IPS DF 4.7 (cell line): ENCODE measurements at regions not wholly inside any gene's neighbourhood (a gene's known extent, or its start where the extent isn't known, plus 50 kb on each side); places are given as distances from the start of the nearest gene placed in this dataset.
"Not testable (repeated sequence)": the region's sequence is repeated elsewhere in the genome, so short reads cannot be mapped to it uniquely, and the experiment has no call there.

Experiments
- DNase-seq: peaks from one replicate; pipeline ENCODE4 v3.0.0-alpha.2; 2013; ENCODE audit warnings: low spot score; ENCODE audit errors: extremely low read depth

- no peak for DNase-seq
Observed at GRCh38 chr6:135605278-135605790, 107.8 kb upstream of the AHI1 start.

DNA sequence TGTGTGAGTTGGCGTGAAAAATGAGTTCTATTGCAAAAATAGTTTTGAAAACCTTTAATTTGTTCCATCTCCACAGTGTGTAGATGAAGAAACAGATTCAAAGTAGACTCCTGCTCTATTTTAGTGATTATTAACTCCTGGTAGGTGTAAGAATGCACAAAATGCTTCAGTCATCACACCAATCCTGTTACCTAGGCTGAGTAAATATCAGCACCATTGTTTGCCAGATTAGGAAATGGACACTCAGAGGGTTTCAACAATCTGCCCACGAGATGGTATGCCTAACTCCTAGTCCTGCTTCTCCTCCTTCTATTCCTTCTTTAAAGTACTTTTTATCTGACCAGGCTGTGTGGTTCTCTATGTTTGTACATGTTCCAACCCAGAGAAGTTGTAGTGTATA lies 108.9 kb upstream of the AHI1 start:
- DNase-seq = no peak

- no peak for DNase-seq
Observed at GRCh38 chr6:135608031-135608430, 110.5 kb upstream of the AHI1 start.

DNA sequence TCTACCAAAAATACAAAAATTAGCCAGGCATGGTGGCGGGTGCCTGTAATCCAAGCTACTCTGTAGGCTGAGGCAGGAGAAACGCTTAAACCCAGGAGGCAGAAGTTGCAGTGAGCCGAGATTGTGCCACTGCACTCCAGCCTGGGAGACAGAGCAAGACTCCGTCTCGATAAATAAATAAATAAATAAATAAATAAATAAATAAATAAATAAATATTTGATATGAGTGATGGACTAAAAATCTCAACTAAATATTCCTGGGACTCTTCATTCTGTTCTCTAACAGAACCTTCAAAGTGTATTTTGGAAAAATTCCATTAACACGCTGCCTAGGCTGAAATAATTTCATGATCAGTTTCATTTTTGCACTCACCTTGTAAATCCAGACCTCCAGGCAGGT lies 112.7 kb upstream of the AHI1 start:
- DNase-seq = not testable (repeated sequence)

DNA sequence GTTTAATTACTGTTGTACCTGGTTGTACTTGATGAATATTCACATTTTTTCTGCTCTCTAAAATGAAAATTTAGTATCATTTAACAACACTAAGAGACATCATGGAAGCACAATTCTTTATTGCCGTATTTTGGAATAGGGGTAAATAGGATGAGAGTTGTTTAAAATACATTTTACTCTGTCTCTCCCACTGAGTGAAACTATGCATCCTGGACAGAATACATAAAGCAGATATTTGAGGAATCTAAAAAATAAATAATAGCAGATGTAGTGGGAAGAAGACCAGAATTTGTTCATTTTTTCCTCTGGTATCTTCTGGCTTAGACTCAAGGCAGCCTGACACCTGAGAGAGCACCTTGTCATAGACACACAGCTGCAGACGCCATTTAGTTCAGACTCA lies 119.1 kb upstream of the AHI1 start:
- no peak for DNase-seq

- DNase-seq = no peak
Observed at GRCh38 chr6:135617222-135617621, 119.7 kb upstream of the AHI1 start.

DNA sequence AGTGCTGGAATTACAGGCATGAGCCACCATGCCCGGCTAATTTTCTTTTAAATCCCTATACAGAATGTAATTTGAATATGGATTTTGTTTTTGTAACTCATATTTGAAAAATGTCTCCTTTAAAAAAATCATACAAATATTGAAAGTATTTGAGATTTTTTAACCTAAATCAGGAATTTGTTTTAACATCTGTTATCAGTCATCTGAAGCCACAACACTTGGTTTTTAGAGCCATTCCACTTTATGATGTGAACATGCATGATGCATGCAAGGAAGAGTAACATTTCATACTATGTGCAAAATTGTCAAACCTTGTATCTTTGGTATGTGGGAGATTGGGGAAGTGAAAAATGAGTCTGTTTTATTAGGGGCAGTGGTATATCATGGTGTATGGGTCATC lies 124.5 kb upstream of the AHI1 start:
- no peak for DNase-seq

- no peak for DNase-seq
Observed at GRCh38 chr6:135623979-135624378, 126.4 kb upstream of the AHI1 start.

DNA sequence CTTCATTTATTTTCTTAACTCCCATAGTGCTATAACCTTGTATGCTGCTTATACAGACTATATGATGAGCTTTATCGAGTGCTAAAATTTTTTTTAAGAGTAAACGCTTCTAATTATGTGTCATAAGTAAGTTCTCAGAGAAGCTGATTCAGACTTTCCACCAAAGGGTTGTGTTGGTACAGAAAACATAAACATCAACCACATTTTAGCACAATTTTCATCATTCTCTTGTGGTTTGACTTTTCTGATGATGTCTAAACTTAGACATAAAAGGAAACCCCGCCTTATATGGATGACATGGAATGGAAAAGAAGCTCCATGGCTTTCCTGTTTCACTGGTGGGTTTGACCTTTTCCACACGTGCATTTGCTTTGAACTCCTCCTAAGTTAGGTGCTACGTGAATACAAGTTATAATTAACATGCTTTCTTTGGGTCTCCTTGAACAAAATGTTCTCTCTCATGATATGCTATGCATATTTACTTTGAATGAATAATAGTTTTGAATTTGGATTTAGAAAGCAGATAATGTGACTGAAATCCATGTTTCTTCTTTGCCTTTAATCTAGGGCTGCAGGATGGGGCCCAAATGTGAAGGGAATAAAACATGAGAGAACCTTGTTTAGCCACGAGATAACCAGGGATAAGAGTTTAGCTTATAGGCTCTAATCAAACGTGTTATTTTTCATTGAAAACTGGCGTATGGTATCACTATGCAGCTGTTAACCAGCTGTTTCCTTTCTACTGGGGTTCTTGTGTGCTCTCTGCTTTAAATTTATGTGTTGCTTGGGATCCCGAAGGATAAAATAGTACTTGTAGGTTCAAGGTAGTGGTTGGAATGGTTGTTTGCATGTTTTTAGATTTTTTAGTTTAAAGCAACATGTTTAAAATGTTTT lies 127.1 kb upstream of the AHI1 start:
- no peak for DNase-seq

- not testable (repeated sequence) for DNase-seq
Observed at GRCh38 chr6:135626001-135626400, 128.5 kb upstream of the AHI1 start.

GRCh38 chr6:135627092-135627715 lies 129.7 kb upstream of the AHI1 start:
- DNase-seq = no peak

GRCh38 chr6:135630789-135631376 lies 133.3 kb upstream of the AHI1 start:
- no peak for DNase-seq

GRCh38 chr6:135631821-135632220 lies 134.3 kb upstream of the AHI1 start:
- DNase-seq = no peak

DNA sequence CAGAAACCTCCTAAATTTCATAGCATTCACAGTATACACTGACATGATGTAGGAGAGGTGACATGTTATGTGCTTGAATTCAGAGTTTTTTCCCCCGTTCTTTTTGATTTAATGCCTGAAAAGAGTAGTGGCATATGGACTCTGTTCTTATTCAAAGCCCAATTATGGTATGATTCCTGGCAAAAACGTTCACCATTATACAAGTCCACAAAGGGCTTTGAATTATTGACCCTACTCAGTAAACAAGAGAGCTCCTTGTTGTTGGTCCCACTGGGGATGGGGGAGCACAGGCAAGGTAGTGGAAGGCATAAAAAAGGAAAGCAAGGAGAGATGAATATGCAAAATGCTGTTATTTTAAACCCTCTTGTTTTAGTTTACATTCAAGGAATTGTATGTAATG lies 136.0 kb upstream of the AHI1 start:
- no peak for DNase-seq

DNA sequence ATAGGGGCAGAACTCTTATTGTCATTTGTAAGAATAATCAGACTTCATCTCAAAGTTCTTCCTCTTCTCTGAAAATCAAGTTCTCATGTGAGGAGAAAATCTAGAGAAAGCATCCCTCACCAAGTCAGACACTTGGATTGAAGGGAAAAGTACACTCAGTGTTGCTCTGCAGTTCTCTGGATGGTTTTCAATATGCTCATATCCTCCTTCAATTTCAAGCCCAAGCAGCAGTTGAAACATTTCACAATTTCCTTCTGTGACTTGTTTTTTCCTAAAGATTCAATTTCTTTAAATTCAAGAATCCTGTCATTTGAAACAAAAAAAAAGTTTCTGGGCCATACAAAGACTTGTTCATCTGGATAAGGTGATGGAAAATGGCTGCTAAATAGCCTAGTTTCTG lies 140.2 kb upstream of the AHI1 start:
- no peak for DNase-seq

GRCh38 chr6:135638108-135638507 lies 140.6 kb upstream of the AHI1 start:
- no peak for DNase-seq

DNA sequence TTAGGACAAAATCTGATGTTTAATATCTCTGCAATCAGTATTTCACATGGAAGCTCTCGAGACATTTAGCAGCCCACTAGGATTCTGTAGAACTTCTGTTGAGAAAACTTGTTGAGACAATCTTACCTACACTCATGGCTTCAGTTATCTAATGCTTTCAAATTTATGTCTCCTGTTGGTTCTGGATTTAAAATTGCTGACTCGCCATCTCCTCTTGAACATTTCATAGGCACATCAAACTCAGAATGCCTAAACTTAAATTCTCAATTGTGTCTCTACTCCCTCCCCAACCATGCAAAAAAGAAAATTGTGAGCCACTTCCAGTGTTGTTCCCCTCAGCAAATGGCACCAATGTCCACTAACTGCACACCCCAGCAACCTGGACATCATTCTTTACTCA lies 142.5 kb upstream of the AHI1 start:
- DNase-seq = no peak

GRCh38 chr6:135640449-135641111 lies 143.0 kb upstream of the AHI1 start:
- DNase-seq = no peak

GRCh38 chr6:135642912-135643311 lies 145.4 kb upstream of the AHI1 start:
- DNase-seq = no peak

DNA sequence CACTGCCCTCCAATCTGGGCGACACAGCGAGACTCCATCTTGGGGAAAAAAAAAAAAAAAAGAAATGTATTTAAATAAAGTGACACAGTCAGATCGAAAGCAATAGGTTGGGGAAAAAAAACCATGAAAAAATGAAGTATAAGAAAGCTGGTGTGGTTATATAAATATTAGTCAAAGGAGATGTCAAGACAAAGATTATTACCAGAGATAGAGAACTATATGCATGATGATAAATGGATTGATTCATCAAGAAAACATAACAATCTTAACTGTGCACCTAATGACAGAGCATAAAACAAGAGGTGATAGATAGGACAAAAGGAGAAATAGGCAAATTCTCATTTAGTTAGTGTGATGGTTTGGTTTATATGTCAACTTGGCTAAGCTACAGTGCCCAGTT lies 146.9 kb upstream of the AHI1 start:
- no peak for DNase-seq

DNA sequence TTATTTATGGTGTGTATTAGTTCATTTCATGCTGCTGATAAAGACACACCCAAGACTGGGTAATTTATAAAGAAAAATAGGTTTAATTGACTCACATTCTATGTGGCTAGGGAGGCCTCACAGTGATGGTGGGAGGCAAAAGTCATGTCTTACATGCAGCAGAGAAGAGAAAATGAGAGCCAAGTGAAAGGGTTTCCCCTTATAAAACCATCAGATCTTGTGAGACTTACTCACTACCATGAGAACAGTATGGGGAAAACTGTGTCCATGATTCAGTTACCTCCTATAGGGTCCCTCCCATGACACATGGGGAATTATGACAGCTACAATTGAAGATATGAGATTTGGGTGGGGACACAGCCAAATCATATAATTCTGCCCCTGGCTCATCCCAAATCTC lies 150.0 kb upstream of the AHI1 start:
- DNase-seq = no peak
